IgD-negative memory B cell (primary cell): ENCODE measurements at regions not wholly inside any gene's neighbourhood (a gene's known extent, or its start where the extent isn't known, plus 50 kb on each side); places are given as distances from the start of the nearest gene placed in this dataset.
"Not testable (repeated sequence)": the region's sequence is repeated elsewhere in the genome, so short reads cannot be mapped to it uniquely, and the experiment has no call there.

Source experiments
- H3K27ac Mint-ChIP-seq, 3 donors: one replicate each; pipeline ENCODE4 v1.8.0; 2020 to 2022; ENCODE audit warnings: mild to moderate bottlenecking in 3 of 3, mixed read lengths in 3 of 3, moderate library complexity in 1 of 3
- H3K27me3 Mint-ChIP-seq: one replicate; pipeline ENCODE4 v1.8.0; 2021; ENCODE audit warnings: mixed read lengths
- H3K36me3 Mint-ChIP-seq: one replicate; pipeline ENCODE4 v1.8.0; 2020; ENCODE audit warnings: mild to moderate bottlenecking, mixed read lengths
- H3K4me1 Mint-ChIP-seq, 3 donors: one replicate each; pipeline ENCODE4 v1.8.0; 2020 to 2022; ENCODE audit warnings: mixed read lengths in 3 of 3, mild to moderate bottlenecking in 1 of 3
- H3K4me3 Mint-ChIP-seq, 4 donors: one replicate each; pipeline ENCODE4 v1.8.0; 2020 to 2022; ENCODE audit warnings: mild to moderate bottlenecking in 4 of 4, mixed read lengths in 4 of 4, moderate library complexity in 3 of 4
- H3K9me3 Mint-ChIP-seq, 3 donors: one replicate each; pipeline ENCODE4 v1.8.0; 2020 to 2021; ENCODE audit warnings: mixed read lengths in 3 of 3, mild to moderate bottlenecking in 1 of 3

DNA sequence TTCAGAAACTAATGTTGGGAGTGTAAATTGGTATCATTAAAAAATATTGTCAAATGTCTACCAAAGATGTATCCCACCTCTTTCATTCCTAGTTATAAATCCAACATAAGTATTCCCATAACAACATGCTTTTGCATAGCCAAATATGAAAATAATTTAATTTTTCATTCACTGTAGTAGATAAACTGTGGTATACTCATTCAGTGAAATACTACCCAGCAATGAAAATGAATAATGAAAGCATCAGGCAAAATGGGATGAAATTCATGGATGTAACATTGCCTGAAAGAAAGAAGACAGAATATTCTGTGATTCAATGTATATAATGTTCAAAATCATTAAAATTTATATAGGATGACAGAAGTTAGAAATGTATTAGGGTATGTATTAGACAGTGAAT lies 629.0 kb upstream of the MBL2 start:
- H3K4me3 Mint-ChIP-seq = no peak overlapping the region
- no peaks in the 10 kb centered on the region for H3K36me3 Mint-ChIP-seq
- no peaks in the 10 kb centered on the region for H3K27me3 Mint-ChIP-seq
- H3K27ac Mint-ChIP-seq = no peak overlapping the region
- H3K4me1 Mint-ChIP-seq = peaks cover 0 to 2% (median 0%) of the 10 kb centered on the region in 3 donors
- peaks cover 1 to 7% (median 5%) of the 10 kb centered on the region in 3 donors for H3K9me3 Mint-ChIP-seq

DNA sequence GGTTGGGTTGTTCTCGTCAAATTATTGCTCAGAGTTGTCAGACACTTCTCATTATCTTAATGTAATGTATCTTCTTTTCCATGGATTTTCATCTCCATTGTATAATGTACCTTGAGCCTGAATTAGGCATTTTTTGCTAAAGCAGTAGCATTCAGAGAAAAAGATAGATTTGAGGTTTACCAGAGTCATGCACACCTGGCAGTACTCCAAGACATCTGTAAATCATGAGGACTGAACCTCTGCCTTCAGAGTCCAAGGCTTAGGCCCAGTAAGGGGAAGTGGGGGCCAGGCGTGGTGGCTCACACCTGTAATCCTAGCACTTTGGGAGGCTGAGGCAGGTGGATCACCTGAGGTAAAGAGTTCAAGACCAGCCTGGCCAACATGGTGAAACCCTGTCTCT lies 624.3 kb upstream of the MBL2 start:
- Mint-ChIP-seq H3K4me3 (no peak overlapping the region), H3K27ac (peak overlapping the region in 1 of 3 donors; percentile 39), H3K9me3 (peaks cover 5 to 22% (median 11%) of the 10 kb centered on the region in 3 donors), H3K36me3 (no peaks in the 10 kb centered on the region), H3K4me1 (peaks cover 0 to 2% (median 0%) of the 10 kb centered on the region in 3 donors), H3K27me3 (no peaks in the 10 kb centered on the region)

- no peaks in the 10 kb centered on the region for H3K36me3 Mint-ChIP-seq
- H3K27me3 Mint-ChIP-seq = no peaks in the 10 kb centered on the region
- peaks cover 0 to 2% (median 0%) of the 10 kb centered on the region in 3 donors for H3K4me1 Mint-ChIP-seq
- peaks cover 5 to 19% (median 11%) of the 10 kb centered on the region in 3 donors for H3K9me3 Mint-ChIP-seq
- no peak overlapping the region for H3K4me3 Mint-ChIP-seq
- no peak overlapping the region for H3K27ac Mint-ChIP-seq
Observed at GRCh38 chr10:53395449-53395848, 622.9 kb upstream of the MBL2 start.

DNA sequence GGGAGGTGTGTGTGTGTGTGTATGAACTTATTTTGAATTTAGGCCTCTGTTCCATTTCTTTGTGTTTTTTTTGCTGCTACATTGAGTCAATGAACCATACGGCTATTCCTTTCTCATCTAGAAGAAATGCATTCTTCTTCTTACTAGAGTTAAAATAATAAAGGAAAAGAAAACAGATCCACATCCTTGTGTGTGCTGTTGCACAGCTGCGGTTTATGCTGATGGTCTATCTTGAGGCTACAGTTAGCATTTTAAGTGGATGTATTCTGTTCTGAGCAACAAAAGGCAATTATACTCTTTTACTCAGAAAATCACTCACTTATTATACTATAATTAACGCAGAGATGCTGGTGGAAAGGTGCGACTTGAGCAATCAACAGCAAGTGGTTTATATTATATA lies 615.0 kb upstream of the MBL2 start:
- no peak overlapping the region for H3K27ac Mint-ChIP-seq
- H3K36me3 Mint-ChIP-seq = no peaks in the 10 kb centered on the region
- H3K4me3 Mint-ChIP-seq = no peak overlapping the region
- H3K4me1 Mint-ChIP-seq = no peaks in the 10 kb centered on the region
- peaks cover 2 to 7% (median 2%) of the 10 kb centered on the region in 3 donors for H3K9me3 Mint-ChIP-seq
- H3K27me3 Mint-ChIP-seq = no peaks in the 10 kb centered on the region

DNA sequence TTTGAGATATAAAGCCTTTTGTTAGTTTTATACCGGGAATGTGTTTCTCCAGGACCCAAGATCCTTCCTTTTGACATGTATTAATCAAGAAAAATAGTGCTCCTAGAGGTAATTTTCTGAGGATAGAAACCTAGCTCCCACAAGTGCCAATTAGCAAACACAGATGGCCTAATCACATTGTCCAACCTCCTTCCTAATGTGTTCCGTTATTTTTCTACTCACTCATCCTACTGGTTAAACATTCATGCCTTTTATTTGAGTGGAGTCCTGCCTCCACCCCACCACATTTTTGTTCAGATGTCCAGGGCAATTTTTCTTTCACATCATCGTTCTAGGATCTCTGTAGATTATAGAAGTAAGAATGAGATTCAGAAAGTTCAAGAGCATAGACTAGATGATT lies 610.0 kb upstream of the MBL2 start:
- Mint-ChIP-seq H3K4me1 (no peaks in the 10 kb centered on the region), H3K27me3 (no peaks in the 10 kb centered on the region), H3K36me3 (no peaks in the 10 kb centered on the region), H3K9me3 (peaks cover 0 to 12% (median 3%) of the 10 kb centered on the region in 3 donors), H3K27ac (no peak overlapping the region), H3K4me3 (no peak overlapping the region)

DNA sequence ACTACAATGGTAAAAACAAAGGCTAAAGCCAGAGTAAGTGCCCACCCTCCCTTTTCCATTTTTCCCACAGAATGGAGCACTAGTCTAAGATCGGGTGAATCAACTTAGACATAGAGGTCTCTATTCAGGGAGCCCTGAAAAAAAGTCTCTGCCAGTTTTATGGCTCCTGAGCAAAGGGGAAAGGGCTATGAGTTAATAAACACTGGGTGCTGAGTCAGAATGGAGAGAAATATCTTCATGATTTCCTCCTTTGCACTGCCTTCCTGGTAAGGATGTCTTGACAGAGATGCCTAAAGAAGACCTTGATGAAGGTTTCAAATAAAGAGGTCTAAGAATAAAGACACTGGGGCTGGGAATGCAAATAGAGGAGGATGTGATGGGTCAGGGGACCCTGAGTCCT lies 607.4 kb upstream of the MBL2 start:
- no peaks in the 10 kb centered on the region for H3K4me1 Mint-ChIP-seq
- no peaks in the 10 kb centered on the region for H3K27me3 Mint-ChIP-seq
- H3K9me3 Mint-ChIP-seq = peaks cover 0 to 10% (median 1%) of the 10 kb centered on the region in 3 donors
- H3K36me3 Mint-ChIP-seq = no peaks in the 10 kb centered on the region
- no peak overlapping the region for H3K4me3 Mint-ChIP-seq
- H3K27ac Mint-ChIP-seq = no peak overlapping the region

DNA sequence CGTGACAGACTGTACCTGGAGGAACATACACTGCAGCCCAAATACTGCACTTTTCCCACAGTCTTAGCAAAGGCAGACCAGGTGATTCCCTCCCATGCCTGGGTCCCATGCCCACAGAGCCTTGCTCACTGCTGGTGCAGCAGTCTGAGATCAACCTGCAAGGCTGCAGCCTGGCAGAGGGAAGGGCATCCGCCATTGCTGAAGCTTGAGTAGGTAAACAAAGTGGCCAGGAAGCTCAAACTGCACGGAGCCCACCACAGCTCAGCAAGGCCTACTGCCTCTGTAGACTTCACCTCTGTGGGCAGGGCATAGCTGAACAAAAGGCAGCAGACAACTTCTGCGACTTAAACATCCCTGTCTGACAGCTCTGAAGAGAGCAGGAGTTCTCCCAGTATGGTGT lies 597.8 kb upstream of the MBL2 start:
- H3K36me3 Mint-ChIP-seq = no peaks in the 10 kb centered on the region
- no peak overlapping the region for H3K4me3 Mint-ChIP-seq
- no peaks in the 10 kb centered on the region for H3K27me3 Mint-ChIP-seq
- H3K4me1 Mint-ChIP-seq = no peaks in the 10 kb centered on the region
- peaks cover 0 to 6% (median 6%) of the 10 kb centered on the region in 3 donors for H3K9me3 Mint-ChIP-seq
- no peak overlapping the region for H3K27ac Mint-ChIP-seq

- Mint-ChIP-seq H3K4me3 (no peak overlapping the region), H3K27me3 (no peaks in the 10 kb centered on the region), H3K4me1 (no peaks in the 10 kb centered on the region), H3K27ac (peak overlapping the region in 1 of 3 donors; percentile 78), H3K9me3 (peaks cover 3 to 14% (median 6%) of the 10 kb centered on the region in 3 donors), H3K36me3 (no peaks in the 10 kb centered on the region)
Observed at GRCh38 chr10:53361936-53362335, 589.4 kb upstream of the MBL2 start.

- Mint-ChIP-seq H3K36me3 (no peaks in the 10 kb centered on the region), H3K9me3 (peaks cover 3 to 16% (median 6%) of the 10 kb centered on the region in 3 donors), H3K4me1 (no peaks in the 10 kb centered on the region), H3K27me3 (no peaks in the 10 kb centered on the region), H3K27ac (no peak overlapping the region), H3K4me3 (no peak overlapping the region)
Observed at GRCh38 chr10:53361281-53361680, 588.7 kb upstream of the MBL2 start.

DNA sequence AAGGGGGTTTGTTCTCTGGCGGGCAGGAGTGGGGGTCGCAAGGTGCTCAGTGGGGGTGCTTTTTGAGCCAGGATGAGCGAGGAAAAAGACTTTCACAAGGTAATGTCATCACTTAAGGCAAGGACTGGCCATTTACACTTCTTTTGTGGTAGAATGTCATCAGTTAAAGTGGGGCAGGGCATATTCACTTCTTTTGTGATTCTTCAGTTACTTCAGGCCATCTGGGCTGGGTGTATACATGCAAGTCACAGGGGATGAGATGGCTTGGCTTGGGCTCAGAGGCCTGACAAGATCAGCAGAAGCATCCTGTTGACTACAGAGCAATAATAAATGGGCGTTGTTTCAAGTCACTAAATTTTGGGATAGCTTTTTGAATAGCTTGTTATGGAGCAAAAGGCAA lies 586.4 kb upstream of the MBL2 start:
- not testable (repeated sequence) for H3K36me3 Mint-ChIP-seq, H3K4me1 Mint-ChIP-seq, H3K27ac Mint-ChIP-seq, H3K27me3 Mint-ChIP-seq, H3K4me3 Mint-ChIP-seq
- H3K9me3 Mint-ChIP-seq = peaks cover 6 to 16% (median 6%) of the 10 kb centered on the region in 3 donors

DNA sequence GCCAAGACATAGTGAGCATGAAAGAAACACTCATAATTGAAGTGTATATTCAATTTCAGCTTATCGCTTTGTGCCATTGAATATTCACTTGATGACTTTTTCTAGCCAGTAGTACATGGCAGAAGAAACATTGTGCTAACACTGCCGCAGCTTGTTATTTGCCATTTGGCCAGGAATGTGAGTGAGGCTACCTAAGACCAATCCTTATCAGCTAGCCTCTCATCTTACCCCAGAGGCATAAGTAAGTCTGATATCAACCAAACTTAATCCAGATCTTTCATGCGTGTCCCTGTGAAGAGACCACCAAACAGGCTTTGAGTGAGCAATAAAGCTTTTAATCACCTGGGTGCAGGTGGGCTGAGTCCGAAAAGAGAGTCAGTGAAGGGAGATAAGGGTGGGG lies 586.0 kb upstream of the MBL2 start:
- Mint-ChIP-seq H3K27ac (no peak overlapping the region), H3K36me3 (no peaks in the 10 kb centered on the region), H3K4me3 (no peak overlapping the region), H3K4me1 (no peaks in the 10 kb centered on the region), H3K27me3 (no peaks in the 10 kb centered on the region), H3K9me3 (peaks cover 6 to 14% (median 6%) of the 10 kb centered on the region in 3 donors)

- Mint-ChIP-seq H3K27ac (no peak overlapping the region), H3K4me3 (no peak overlapping the region), H3K36me3 (no peaks in the 10 kb centered on the region), H3K9me3 (peaks cover 6 to 13% (median 6%) of the 10 kb centered on the region in 3 donors), H3K4me1 (no peaks in the 10 kb centered on the region), H3K27me3 (no peaks in the 10 kb centered on the region)
Observed at GRCh38 chr10:53357587-53357986, 585.0 kb upstream of the MBL2 start.

- Mint-ChIP-seq H3K9me3 (peaks cover 6 to 13% (median 6%) of the 10 kb centered on the region in 3 donors), H3K36me3 (no peaks in the 10 kb centered on the region), H3K27me3 (no peaks in the 10 kb centered on the region)
Observed at GRCh38 chr10:53356616-53357349, 584.2 kb upstream of the MBL2 start.

GRCh38 chr10:53342531-53342930 lies 569.9 kb upstream of the MBL2 start:
- peak overlapping the region in 1 of 3 donors; percentile 48 for H3K27ac Mint-ChIP-seq
- H3K4me3 Mint-ChIP-seq, H3K4me1 Mint-ChIP-seq, H3K36me3 Mint-ChIP-seq, H3K9me3 Mint-ChIP-seq, H3K27me3 Mint-ChIP-seq: not testable (repeated sequence)

More at GRCh38 chr10:53356616-53357349, 584.2 kb upstream of the MBL2 start:
- no peak overlapping the region for H3K27ac Mint-ChIP-seq
- H3K4me3 Mint-ChIP-seq = no peak overlapping the region
- H3K4me1 Mint-ChIP-seq = no peaks in the 10 kb centered on the region

DNA sequence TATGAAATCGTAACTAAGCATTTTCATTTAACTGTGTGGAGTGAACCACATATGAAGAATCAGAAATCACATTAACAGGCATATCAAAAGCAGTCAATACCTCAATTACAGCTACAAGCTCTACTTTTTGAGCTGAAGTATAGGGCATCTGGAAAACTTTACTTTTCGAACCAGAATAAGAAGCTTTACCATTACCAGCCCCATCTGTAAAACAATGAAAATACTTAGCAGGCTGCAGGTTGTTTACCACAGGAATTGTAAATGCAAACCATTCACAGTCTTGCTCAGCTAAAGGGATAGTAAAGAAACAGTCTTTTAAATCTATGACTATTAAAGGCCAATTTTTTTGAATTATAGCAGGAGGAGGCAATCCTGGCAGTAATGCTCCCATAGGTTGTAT lies 565.6 kb upstream of the MBL2 start:
- H3K4me1 Mint-ChIP-seq, H3K27ac Mint-ChIP-seq, H3K4me3 Mint-ChIP-seq, H3K36me3 Mint-ChIP-seq, H3K27me3 Mint-ChIP-seq: not testable (repeated sequence)
- H3K9me3 Mint-ChIP-seq = peaks cover 3 to 10% (median 5%) of the 10 kb centered on the region in 3 donors

GRCh38 chr10:53335803-53336422 lies 563.3 kb upstream of the MBL2 start:
- not testable (repeated sequence) for H3K36me3 Mint-ChIP-seq, H3K27ac Mint-ChIP-seq, H3K27me3 Mint-ChIP-seq, H3K4me3 Mint-ChIP-seq, H3K4me1 Mint-ChIP-seq
- peaks cover 3 to 13% (median 5%) of the 10 kb centered on the region in 3 donors for H3K9me3 Mint-ChIP-seq
